HEK293T (cell line): ENCODE measurements at regions not wholly inside any gene's neighbourhood (a gene's known extent, or its start where the extent isn't known, plus 50 kb on each side); places are given as distances from the start of the nearest gene placed in this dataset.

Experiments used
- ARNT ChIP-seq: fragments of 450-650 bp; IDR thresholded peaks from 2 replicates; pipeline ENCODE4 v1.6.1; 2017; ENCODE audit warnings: mild to moderate bottlenecking
- BHLHE40 ChIP-seq: fragments of 450-650 bp; IDR thresholded peaks from 2 replicates; pipeline ENCODE4 v1.6.1; 2016; ENCODE audit warnings: mild to moderate bottlenecking, moderate library complexity, borderline replicate concordance
- CTBP1 ChIP-seq: fragments of 450-650 bp; IDR thresholded peaks from 2 replicates; pipeline ENCODE4 v1.6.1; 2016; ENCODE audit warnings: borderline replicate concordance
- ELF4 ChIP-seq: fragments of 450-650 bp; IDR thresholded peaks from 2 replicates; pipeline ENCODE4 v1.6.1; 2017; ENCODE audit warnings: antibody characterized with exemption
- FOXK2 ChIP-seq: fragments of 450-650 bp; IDR thresholded peaks from 2 replicates; pipeline ENCODE4 v1.6.1; 2016; ENCODE audit warnings: mild to moderate bottlenecking
- FOXM1 ChIP-seq: fragments of 450-650 bp; IDR thresholded peaks from 2 replicates; pipeline ENCODE4 v1.6.1; 2017; ENCODE audit warnings: mild to moderate bottlenecking, borderline replicate concordance
- HDGF ChIP-seq: fragments of 450-650 bp; IDR thresholded peaks from 2 replicates; pipeline ENCODE4 v1.6.1; 2017; ENCODE audit warnings: antibody characterized with exemption, borderline replicate concordance
- L3MBTL2 ChIP-seq: fragments of 450-650 bp; conservative IDR thresholded peaks from 2 replicates; pipeline ENCODE4 v1.6.1; 2016; ENCODE audit warnings: mild to moderate bottlenecking
- LEF1 ChIP-seq: fragments of 450-650 bp; IDR thresholded peaks from 2 replicates; pipeline ENCODE4 v1.6.1; 2017; ENCODE audit warnings: mild to moderate bottlenecking, borderline replicate concordance
- NFRKB ChIP-seq: fragments of 450-650 bp; IDR thresholded peaks from 2 replicates; pipeline ENCODE4 v1.6.1; 2016; ENCODE audit warnings: mild to moderate bottlenecking, moderate library complexity
- SP1 ChIP-seq: fragments of 450-650 bp; IDR thresholded peaks from 2 replicates; pipeline ENCODE4 v1.6.1; 2017
- SUZ12 ChIP-seq: fragments of 450-650 bp; IDR thresholded peaks from 2 replicates; pipeline ENCODE4 v1.6.1; 2016; ENCODE audit warnings: mild to moderate bottlenecking
- TARDBP ChIP-seq: fragments of 450-650 bp; IDR thresholded peaks from 2 replicates; pipeline ENCODE4 v1.6.1; 2016

- TF ChIP-seq L3MBTL2 = no peak
- TF ChIP-seq FOXM1 = no peak
- no peak for TF ChIP-seq TARDBP
- no peak for TF ChIP-seq ELF4
- TF ChIP-seq LEF1 = no peak
- no peak for TF ChIP-seq FOXK2
- TF ChIP-seq SP1 = no peak
- TF ChIP-seq BHLHE40 = no peak
- no peak for TF ChIP-seq ARNT
- TF ChIP-seq HDGF = no peak
- TF ChIP-seq SUZ12 = no peak
- no peak for TF ChIP-seq CTBP1
- TF ChIP-seq NFRKB = no peak
Observed at GRCh38 chr1:87421809-87422208, 93.1 kb downstream of the LMO4 start.
